ENCODE measurements at regions not wholly inside any gene's neighbourhood (a gene's known extent, or its start where the extent isn't known, plus 50 kb on each side); places are given as distances from the start of the nearest gene placed in this dataset.

GRCh38 chr4:123088501-123088900, 166.1 kb upstream of the NUDT6 start:
- no peak overlapping the region for H3K14ac ChIP-seq (ENCODE audit: low read length in 2 of 2)
- no peak overlapping the region for H2BK5ac ChIP-seq (ENCODE audit: low read depth, low read length, poor library complexity, severe bottlenecking)
- peaks cover 5% of the 10 kb centered on the region for H3K79me1 ChIP-seq (replicated peaks; ENCODE audit: low read length, poor library complexity, severe bottlenecking)
- no peak overlapping the region for H2BK120ac ChIP-seq (ENCODE audit: low read depth, low read length)
- no peak overlapping the region for H3K9ac ChIP-seq (ENCODE audit: low read length)
- no peak overlapping the region for H3K27ac ChIP-seq (ENCODE audit: low read length, poor library complexity, severe bottlenecking)
- H3K36me3 ChIP-seq (ENCODE audit: control insufficient read depth in 1 of 2, insufficient read depth in 2 of 2, low read depth in 1 of 2, low read length in 2 of 2) = peaks cover 4 to 11% of the 10 kb centered on the region in 2 experiments
- no peak overlapping the region for H2BK15ac ChIP-seq (ENCODE audit: low read depth, poor library complexity, severe bottlenecking)
- no peaks in the 10 kb centered on the region for H3K4me1 ChIP-seq (ENCODE audit: control insufficient read depth, insufficient read depth, low read depth, low read length)
- no peak overlapping the region for H2AK5ac ChIP-seq (ENCODE audit: low read length, severe bottlenecking)
- no peak overlapping the region for H2AFZ ChIP-seq (ENCODE audit: low read depth, low read length)
- no peaks in the 10 kb centered on the region for H3K27me3 ChIP-seq (ENCODE audit: control insufficient read depth in 1 of 2, insufficient read depth in 1 of 2, low read length in 2 of 2)
- no peak overlapping the region for H3K4me3 ChIP-seq (ENCODE audit: insufficient read depth in 1 of 2, low read depth in 1 of 2, low read length in 2 of 2)
- no peak overlapping the region for H3K18ac ChIP-seq (ENCODE audit: low read depth in 1 of 2, low read length in 2 of 2)
- no peak overlapping the region for H2BK12ac ChIP-seq (ENCODE audit: low read length in 2 of 2)
- no CpG with 5 or more reads among the region's 4 CpGs for WGBS
- no peak overlapping the region for H4K8ac ChIP-seq (ENCODE audit: low read length)
- H3K23ac ChIP-seq (ENCODE audit: low read length in 2 of 2) = no peak overlapping the region
- peaks cover 7% of the 10 kb centered on the region for H3K9me3 ChIP-seq (ENCODE audit: control insufficient read depth, low read length)
- no peak overlapping the region for H3K4me2 ChIP-seq (ENCODE audit: low read length, poor library complexity, severe bottlenecking)
- H4K91ac ChIP-seq (ENCODE audit: low read length) = no peak overlapping the region
- DNase-seq = no peak
- no peak overlapping the region for H3K4ac ChIP-seq (ENCODE audit: low read depth in 1 of 2, low read length in 2 of 2)

- Histone ChIP-seq H3K4me1 (ENCODE audit: control insufficient read depth, insufficient read depth, low read depth, low read length) (no peaks in the 10 kb centered on the region), H3K4me3 (ENCODE audit: insufficient read depth in 1 of 2, low read depth in 1 of 2, low read length in 2 of 2) (no peak overlapping the region), H2BK12ac (ENCODE audit: low read length in 2 of 2) (no peak overlapping the region), H3K79me1 (replicated peaks; ENCODE audit: low read length, poor library complexity, severe bottlenecking) (peaks cover 3% of the 10 kb centered on the region), H3K27ac (ENCODE audit: low read length, poor library complexity, severe bottlenecking) (no peak overlapping the region), H4K8ac (ENCODE audit: low read length) (no peak overlapping the region), H2AK5ac (ENCODE audit: low read length, severe bottlenecking) (no peak overlapping the region), H3K14ac (ENCODE audit: low read length in 2 of 2) (no peak overlapping the region), H4K91ac (ENCODE audit: low read length) (no peak overlapping the region), H3K9ac (ENCODE audit: low read length) (no peak overlapping the region), H3K4me2 (ENCODE audit: low read length, poor library complexity, severe bottlenecking) (no peak overlapping the region), H3K4ac (ENCODE audit: low read depth in 1 of 2, low read length in 2 of 2) (no peak overlapping the region), H3K27me3 (ENCODE audit: control insufficient read depth in 1 of 2, insufficient read depth in 1 of 2, low read length in 2 of 2) (no peaks in the 10 kb centered on the region), H2BK5ac (ENCODE audit: low read depth, low read length, poor library complexity, severe bottlenecking) (no peak overlapping the region), H2BK120ac (ENCODE audit: low read depth, low read length) (no peak overlapping the region), H3K9me3 (ENCODE audit: control insufficient read depth, low read length) (peaks cover 7% of the 10 kb centered on the region), H2BK15ac (ENCODE audit: low read depth, poor library complexity, severe bottlenecking) (no peak overlapping the region), H3K23ac (ENCODE audit: low read length in 2 of 2) (no peak overlapping the region), H3K36me3 (ENCODE audit: control insufficient read depth in 1 of 2, insufficient read depth in 2 of 2, low read depth in 1 of 2, low read length in 2 of 2) (peaks cover 4 to 11% of the 10 kb centered on the region in 2 experiments), H2AFZ (ENCODE audit: low read depth, low read length) (no peak overlapping the region), H3K18ac (ENCODE audit: low read depth in 1 of 2, low read length in 2 of 2) (no peak overlapping the region)
- WGBS = 100% methylated on average over 1 of the region's 2 CpGs
- DNase-seq = no peak
These were observed 168.5 kb upstream of the NUDT6 start for GRCh38 chr4:123090886-123091285.

- no peaks in the 10 kb centered on the region for H3K4me1 ChIP-seq (ENCODE audit: control insufficient read depth, insufficient read depth, low read depth, low read length)
- no peak overlapping the region for H3K18ac ChIP-seq (ENCODE audit: low read depth in 1 of 2, low read length in 2 of 2)
- no peak overlapping the region for H4K91ac ChIP-seq (ENCODE audit: low read length)
- no peak overlapping the region for H3K23ac ChIP-seq (ENCODE audit: low read length in 2 of 2)
- H2BK120ac ChIP-seq (ENCODE audit: low read depth, low read length) = no peak overlapping the region
- H3K4ac ChIP-seq (ENCODE audit: low read depth in 1 of 2, low read length in 2 of 2) = no peak overlapping the region
- H3K36me3 ChIP-seq (ENCODE audit: control insufficient read depth in 1 of 2, insufficient read depth in 2 of 2, low read depth in 1 of 2, low read length in 2 of 2) = peaks cover 4 to 11% of the 10 kb centered on the region in 2 experiments
- peaks cover 7% of the 10 kb centered on the region for H3K9me3 ChIP-seq (ENCODE audit: control insufficient read depth, low read length)
- H3K27me3 ChIP-seq (ENCODE audit: control insufficient read depth in 1 of 2, insufficient read depth in 1 of 2, low read length in 2 of 2) = no peaks in the 10 kb centered on the region
- peaks cover 1% of the 10 kb centered on the region for H3K79me1 ChIP-seq (replicated peaks; ENCODE audit: low read length, poor library complexity, severe bottlenecking)
- no peak overlapping the region for H2BK5ac ChIP-seq (ENCODE audit: low read depth, low read length, poor library complexity, severe bottlenecking)
- no peak overlapping the region for H3K4me2 ChIP-seq (ENCODE audit: low read length, poor library complexity, severe bottlenecking)
- no peak for DNase-seq
- no peak overlapping the region for H4K8ac ChIP-seq (ENCODE audit: low read length)
- H3K9ac ChIP-seq (ENCODE audit: low read length) = no peak overlapping the region
- 100% methylated on average over 1 of the region's 1 CpG for WGBS
- no peak overlapping the region for H3K14ac ChIP-seq (ENCODE audit: low read length in 2 of 2)
- H2BK15ac ChIP-seq (ENCODE audit: low read depth, poor library complexity, severe bottlenecking) = no peak overlapping the region
- no peak overlapping the region for H3K4me3 ChIP-seq (ENCODE audit: insufficient read depth in 1 of 2, low read depth in 1 of 2, low read length in 2 of 2)
- no peak overlapping the region for H2AK5ac ChIP-seq (ENCODE audit: low read length, severe bottlenecking)
- H3K27ac ChIP-seq (ENCODE audit: low read length, poor library complexity, severe bottlenecking) = no peak overlapping the region
- no peak overlapping the region for H2BK12ac ChIP-seq (ENCODE audit: low read length in 2 of 2)
- no peak overlapping the region for H2AFZ ChIP-seq (ENCODE audit: low read depth, low read length)
These were observed 170.2 kb upstream of the NUDT6 start for GRCh38 chr4:123092586-123092985.

GRCh38 chr4:123093236-123093635, 170.8 kb upstream of the NUDT6 start:
- Histone ChIP-seq H3K14ac (ENCODE audit: low read length in 2 of 2) (no peak overlapping the region), H3K36me3 (ENCODE audit: control insufficient read depth in 1 of 2, insufficient read depth in 2 of 2, low read depth in 1 of 2, low read length in 2 of 2) (peaks cover 4 to 11% of the 10 kb centered on the region in 2 experiments), H2BK12ac (ENCODE audit: low read length in 2 of 2) (no peak overlapping the region), H3K9me3 (ENCODE audit: control insufficient read depth, low read length) (peaks cover 7% of the 10 kb centered on the region), H3K4me2 (ENCODE audit: low read length, poor library complexity, severe bottlenecking) (no peak overlapping the region), H2BK120ac (ENCODE audit: low read depth, low read length) (no peak overlapping the region), H3K23ac (ENCODE audit: low read length in 2 of 2) (no peak overlapping the region), H3K4me3 (ENCODE audit: insufficient read depth in 1 of 2, low read depth in 1 of 2, low read length in 2 of 2) (no peak overlapping the region), H3K4ac (ENCODE audit: low read depth in 1 of 2, low read length in 2 of 2) (no peak overlapping the region), H4K8ac (ENCODE audit: low read length) (no peak overlapping the region), H4K91ac (ENCODE audit: low read length) (no peak overlapping the region), H2BK15ac (ENCODE audit: low read depth, poor library complexity, severe bottlenecking) (no peak overlapping the region), H3K79me1 (replicated peaks; ENCODE audit: low read length, poor library complexity, severe bottlenecking) (no peaks in the 10 kb centered on the region), H3K4me1 (ENCODE audit: control insufficient read depth, insufficient read depth, low read depth, low read length) (no peaks in the 10 kb centered on the region), H3K18ac (ENCODE audit: low read depth in 1 of 2, low read length in 2 of 2) (no peak overlapping the region), H3K27me3 (ENCODE audit: control insufficient read depth in 1 of 2, insufficient read depth in 1 of 2, low read length in 2 of 2) (no peaks in the 10 kb centered on the region), H2AFZ (ENCODE audit: low read depth, low read length) (no peak overlapping the region), H2BK5ac (ENCODE audit: low read depth, low read length, poor library complexity, severe bottlenecking) (no peak overlapping the region), H2AK5ac (ENCODE audit: low read length, severe bottlenecking) (no peak overlapping the region), H3K27ac (ENCODE audit: low read length, poor library complexity, severe bottlenecking) (no peak overlapping the region), H3K9ac (ENCODE audit: low read length) (no peak overlapping the region)
- no peak for DNase-seq
- WGBS = 98% methylated on average over 3 of the region's 3 CpGs
